Activated CD8-positive, alpha-beta memory T cell treated with anti-CD3 and anti-CD28 coated beads for 48 hours (primary cell): ENCODE measurements at regions not wholly inside any gene's neighbourhood (a gene's known extent, or its start where the extent isn't known, plus 50 kb on each side); places are given as distances from the start of the nearest gene placed in this dataset.
"Not testable (repeated sequence)": the region's sequence is repeated elsewhere in the genome, so short reads cannot be mapped to it uniquely, and the experiment has no call there.

ENCODE experiments used
- DNase-seq, 3 experiments: peaks; one replicate each; pipeline ENCODE4 v3.0.0-alpha.2; 2020; ENCODE audit warnings: low read depth in 2 of 3, low spot score in 2 of 3

DNA sequence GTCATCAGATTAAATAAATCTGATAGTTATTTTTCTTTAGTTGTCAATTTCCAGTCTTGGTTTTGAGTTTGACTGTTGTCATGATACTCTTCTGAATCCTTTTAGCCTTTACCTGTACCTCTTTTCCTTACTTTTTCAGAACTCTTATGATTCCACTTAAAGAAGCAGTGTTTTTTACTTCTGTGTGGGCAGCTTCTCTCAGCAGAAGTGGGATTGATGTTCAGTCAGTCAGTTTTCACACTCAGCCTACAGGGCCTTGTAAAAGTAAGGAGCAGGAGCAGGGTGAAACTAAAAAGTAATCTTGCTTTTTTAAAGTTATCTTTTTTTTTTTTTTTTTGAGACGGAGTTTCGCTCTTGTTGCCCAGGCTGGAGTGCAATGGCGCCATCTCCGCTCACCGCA is 75.1 kb downstream of the HAUS1 start:
- no peak for DNase-seq

DNA sequence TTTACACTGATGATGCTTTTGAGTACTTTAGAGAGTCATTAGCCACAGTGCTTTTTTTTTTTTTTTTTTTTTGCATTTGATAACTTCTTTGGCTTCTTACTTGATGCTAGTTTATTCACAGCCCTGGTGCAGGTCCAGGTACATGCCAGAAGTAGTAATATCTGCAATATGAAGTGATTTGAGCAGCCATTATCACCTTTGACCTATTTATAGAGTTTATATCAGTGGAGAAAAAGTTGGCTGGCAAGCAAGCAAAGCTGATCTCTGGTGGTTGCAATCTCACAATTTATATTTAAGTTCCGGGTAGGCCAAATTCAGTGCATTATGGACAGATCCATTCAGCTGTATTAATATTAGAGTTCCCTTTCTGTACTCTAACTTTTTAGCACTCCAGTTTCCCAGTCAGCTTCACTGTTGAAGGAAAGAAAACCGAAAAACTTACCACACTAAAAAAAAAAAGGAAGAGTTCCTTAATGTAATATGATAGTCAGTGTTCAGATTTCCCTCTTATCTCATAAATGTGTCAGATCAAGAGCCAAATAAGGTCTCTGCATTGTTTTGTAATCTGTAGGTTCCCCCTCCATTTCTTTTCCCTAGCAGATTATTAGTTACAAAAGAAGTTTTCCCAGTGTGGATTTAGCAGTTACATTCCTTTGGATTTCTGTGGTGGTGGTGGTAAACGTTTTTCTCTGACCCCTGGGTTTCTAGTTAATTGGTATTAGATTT is 78.6 kb downstream of the HAUS1 start:
- no peak for DNase-seq

DNA sequence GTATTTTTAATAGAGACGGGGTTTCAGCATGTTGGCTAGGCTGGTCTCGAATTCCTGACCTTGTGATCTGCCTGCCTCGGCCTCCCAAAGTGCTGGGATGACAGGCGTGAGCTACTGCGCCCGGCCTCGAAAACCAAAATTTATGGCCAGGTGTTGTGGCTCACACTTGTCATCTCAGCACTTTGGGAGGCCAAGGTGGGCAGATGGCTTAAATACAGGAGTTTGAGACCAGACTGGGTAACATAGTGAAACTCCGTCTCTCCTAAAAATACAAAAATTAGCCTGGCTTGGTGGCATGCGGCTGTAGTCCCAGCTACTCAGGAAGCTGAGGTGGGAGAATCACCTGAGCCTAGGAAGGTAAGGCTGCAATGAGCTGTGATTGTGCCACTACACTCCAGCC is 80.1 kb downstream of the HAUS1 start:
- not testable (repeated sequence) for DNase-seq

DNA sequence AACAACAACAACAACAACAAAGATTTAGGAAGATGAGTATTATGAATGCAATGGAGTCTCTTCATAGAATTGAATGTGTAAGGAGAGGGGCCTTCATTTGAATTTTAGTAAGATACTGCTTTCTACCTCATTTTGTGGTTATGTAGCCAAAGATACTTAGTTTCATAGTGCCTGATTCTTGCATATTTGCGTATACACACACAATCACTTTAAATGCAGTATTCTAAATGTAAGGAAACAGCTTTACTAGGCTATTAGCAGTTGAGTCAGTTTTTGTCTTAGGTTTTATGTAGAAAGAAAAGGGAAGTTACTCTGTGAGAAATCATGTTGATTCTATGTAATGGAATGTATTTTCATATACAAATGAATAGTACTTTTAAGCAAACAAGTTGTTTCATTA is 80.5 kb downstream of the HAUS1 start:
- DNase-seq: no peak

DNA sequence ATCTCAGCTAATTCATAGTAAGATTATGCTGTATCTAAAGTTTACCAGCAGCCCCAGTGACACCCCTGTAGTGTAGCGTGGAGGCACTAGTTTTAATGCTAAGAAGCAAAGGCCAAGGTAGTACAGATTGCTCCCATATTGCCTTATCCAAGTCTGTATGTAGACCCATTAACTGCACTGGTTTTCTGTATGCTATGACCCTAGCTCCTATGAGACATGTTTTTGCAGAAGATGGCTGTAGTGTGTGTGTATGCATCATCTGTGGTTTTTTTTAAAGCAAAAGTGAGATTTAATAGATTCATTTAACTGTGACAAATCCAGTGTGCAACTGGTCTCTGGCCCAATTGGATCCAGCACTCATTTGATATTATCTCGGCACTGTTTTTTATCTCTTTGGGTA is 86.5 kb downstream of the HAUS1 start:
- DNase-seq: no peak

DNA sequence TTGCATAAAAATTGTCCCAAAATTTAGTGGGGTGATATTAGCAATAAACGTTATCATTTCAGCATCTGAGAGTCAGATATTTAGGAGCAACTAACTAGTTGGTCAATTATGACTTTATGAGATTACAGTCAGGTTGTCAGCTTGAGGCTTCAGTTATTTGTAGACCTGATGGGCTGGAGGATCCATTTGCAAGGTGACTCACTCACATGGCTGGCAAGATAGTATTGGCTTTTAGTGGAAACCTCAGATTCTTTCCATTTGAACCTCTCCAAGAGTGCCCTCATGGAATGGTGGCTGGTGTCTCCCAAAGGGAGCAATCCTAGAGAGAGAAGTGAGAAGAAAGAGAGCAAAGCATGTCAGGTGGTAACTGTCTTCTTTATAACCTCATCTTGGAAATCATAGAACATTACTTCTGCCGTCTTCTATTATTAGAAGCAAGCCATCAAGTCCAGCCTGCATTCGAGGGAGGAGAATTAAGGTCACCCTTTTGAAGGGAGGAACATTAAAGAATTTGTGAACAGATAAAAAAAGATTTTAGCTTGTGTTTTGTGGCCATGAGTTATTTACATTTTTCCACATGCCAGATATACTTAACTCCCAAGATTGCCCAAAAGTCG is 92.5 kb downstream of the HAUS1 start:
- no peak for DNase-seq

DNA sequence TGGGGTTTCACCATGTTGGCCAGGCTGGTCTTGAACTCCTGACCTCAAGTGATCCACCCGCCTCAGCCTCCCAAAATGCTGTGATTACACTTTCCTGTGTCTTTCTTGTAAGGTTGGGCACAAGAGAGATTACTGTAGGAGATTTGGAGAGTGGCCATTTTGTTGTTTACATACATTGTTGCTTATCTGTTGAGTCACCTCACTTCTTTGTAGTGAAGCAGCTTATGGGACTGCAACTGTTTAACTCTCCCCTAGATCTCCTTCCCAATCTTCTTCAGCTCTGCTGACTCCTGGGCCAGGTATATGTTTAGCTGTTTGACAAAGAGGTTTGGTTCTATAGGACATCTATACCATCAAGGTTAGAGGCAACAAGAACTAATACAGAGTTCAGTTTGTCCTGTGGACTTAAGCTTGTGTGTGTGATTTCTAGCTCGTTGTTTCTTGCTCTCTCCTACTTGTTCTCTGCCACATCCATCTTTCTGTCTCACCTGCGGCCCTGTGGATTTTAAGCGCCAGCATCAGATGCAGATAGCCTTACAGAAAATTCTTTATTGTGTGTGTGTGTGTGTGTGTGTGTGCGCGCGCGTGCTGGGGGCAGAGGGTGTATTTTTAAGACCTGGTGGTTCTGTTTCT is 95.4 kb downstream of the HAUS1 start:
- DNase-seq: no peak

DNA sequence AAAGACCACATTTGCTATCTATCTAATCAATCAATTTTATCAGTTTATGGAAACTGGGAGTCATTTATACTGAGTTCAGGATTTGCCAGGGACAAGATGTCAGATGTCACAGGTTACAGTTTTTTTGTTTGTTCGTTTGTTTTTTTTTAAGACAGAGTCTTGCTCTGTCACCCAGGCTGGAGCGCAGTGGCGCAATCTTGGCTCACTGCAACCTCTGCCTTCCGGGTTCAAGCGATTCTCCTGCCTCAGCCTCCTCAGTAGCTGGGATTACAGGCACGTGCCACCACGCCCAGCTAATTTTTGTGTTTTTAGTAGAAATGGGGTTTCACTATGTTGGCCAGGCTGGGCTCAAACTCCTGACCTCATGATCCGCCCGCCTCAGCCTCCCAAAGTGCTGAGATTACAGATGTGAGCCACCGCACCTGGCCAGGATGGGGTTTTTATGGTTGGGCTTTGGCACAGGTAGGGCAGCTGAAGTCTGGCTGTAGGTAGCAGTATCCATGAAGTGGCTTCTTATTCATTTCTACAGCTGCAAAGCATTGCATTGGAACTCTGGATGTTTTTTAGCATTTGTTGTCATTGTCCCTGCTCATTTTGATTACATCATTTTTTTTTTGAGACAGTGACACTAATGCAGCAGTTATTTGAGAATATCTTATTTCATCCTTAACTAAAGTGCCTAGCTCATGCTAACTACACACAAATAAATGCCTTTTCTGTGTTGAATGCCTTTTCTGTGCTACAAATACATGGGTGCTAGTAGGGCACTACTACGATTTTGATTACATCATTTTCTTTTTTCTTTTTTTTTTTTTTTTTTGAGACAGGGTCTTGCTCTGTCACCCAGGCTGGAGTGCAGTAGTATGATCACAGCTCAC is 96.2 kb downstream of the HAUS1 start:
- DNase-seq: not testable (repeated sequence)

DNA sequence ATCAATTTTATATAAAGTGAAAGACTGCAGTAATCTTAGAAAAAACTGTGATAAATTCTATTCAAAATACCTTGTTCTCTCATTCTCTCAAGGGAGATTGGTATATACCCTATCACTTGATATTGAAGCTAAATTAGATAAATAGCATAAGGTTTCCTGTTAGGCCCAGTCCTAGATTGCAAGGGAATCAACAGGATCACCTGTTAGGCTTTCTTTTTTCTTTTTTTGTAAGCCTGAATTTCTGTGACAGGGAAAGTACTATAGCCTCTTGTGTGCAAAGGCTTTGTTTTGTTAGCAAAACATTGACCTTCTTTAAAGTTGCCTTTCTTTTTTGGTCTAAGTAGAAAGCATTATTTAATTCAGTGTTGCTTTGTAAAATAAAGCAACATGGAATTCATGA is 100.0 kb downstream of the HAUS1 start:
- DNase-seq: no peak

DNA sequence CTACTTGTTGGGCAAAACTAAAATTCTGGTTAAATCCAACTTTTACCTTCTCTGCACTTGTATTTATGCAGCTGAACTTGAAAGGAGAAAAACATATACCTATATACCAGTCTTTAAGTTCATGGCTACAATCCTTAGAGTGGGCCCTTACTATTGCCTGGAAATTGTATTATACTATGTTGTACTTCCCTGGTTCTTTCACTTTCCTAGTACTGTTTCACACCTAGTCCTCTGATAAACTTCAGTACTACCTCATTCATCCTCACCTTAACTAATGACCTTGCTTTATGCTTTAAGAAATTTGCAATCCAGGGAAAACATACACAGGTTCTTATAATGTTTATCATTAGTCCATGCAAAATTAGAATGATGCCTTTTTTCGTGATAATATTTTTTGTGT is 103.8 kb downstream of the HAUS1 start:
- DNase-seq: no peak

DNA sequence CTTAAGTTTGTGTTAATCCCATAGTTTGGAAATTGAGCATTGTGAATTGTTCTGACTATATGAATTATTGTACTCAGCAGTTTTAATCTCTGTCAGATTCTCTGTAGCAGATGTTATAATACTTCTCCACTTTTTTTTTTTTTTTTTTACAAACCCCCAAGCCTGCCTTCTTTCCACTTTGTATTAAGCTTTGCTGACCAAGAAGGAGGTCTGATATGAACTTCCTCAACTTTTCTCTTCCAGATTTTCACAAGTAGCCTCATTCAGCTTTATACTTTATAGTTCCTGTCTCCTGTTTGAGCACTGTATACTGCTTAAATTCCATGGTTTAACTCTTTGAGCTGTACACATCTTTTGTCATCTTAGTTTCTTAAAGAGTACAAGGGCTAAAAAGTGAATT is 105.0 kb downstream of the HAUS1 start:
- no peak for DNase-seq

DNA sequence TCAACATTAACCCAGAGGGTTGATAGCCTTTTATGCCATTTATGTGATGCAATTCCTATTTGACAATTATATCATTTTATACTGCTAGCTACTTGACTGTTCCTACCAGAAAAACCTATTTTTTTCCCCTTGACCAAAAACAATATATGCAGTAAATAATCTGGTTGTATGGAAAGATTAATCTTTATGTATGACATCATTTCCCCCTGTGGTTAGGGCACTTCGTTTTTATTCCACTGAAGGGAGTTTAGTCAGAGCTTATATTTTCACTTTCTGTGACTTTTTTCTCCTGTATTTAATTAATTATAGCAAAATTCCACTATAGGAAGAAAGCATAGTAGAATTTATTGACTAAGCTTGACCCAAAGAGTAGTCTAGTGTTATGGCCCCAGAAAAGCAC is 107.6 kb downstream of the HAUS1 start:
- no peak for DNase-seq

DNA sequence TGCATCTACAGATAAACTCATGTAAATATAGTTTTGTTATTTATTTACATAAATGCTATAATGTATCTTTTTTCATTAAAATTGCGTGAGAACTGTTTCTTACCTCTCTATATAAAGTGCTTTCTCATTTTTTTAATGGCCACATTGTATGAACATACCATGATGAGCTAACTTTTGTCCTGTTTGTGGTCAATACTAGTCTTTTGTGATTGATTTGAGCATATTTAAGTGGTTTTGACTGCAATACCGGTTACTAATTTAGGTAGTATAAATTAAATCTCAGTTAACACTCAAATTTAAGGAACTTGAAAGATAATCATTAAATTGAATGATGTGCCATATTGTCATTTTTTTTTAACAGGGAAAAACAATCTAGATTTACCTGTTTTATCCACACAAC is 108.2 kb downstream of the HAUS1 start:
- DNase-seq: no peak

DNA sequence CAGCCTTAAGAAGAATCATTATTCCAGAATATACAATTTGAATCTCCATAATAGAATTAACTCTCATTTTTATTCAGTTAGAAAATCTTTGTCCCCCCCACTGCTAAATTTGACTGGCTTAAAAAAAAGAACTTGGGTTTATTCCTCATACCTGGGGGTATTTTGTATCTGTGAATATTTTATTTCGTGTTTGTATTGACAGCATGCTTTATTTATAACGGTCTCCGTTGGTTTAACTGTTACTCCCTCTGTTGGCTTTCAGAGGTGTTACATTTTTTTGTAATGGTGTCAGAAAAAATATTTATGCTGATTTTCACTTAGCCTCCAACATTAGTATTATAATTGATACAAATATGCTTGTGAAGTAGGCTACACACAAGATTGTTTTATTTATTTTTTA is 109.1 kb downstream of the HAUS1 start:
- no peak for DNase-seq

DNA sequence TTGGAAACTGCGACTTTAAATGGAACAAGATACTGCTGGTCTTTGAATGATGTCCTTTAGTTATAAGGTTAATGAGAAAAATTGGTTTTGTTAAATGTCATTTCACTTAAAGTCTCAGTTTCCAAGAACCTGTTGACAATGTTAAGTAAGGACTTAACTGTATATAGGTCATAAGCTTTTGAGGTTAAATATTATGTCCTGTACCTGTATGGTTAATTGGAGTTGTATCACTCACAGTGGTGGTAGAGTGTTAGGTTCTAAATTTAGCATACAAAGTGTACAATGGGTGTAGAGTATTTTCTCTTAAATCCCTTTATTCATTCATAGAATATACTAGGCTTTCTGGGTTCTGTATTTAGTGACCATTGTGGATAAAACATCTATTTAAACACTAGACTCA is 110.2 kb downstream of the HAUS1 start:
- no peak for DNase-seq

DNA sequence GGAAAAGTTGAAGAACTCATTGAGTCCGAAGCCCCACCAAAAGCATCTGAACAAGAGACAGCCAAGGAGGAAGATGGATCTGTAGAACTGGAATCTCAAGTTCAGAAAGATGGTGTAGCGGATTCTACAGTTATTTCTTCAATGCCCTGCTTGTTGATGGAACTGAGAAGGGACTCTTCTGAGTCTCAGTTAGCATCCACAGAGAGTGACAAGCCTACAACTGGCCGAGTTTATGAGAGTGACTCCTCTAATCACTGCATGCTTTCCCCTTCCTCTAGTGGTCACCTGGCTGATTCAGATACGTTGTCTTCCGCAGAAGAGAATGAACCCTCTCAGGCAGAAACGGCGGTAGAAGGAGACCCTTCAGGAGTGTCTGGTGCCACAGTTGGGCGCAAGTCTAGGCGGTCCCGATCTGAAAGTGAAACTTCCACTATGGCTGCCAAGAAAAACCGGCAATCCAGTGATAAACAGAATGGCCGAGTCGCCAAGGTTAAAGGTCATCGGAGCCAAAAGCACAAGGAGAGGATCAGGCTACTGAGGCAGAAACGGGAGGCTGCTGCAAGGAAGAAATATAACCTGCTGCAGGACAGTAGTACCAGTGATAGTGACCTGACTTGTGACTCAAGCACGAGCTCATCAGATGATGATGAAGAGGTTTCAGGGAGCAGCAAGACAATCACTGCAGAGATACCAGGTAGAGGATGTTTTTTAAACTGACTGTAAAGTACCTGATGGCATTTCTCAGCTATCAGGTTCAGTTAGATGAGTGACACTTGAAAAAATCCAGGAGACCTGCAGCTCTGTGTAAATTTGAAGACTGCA is 111.9 kb downstream of the HAUS1 start:
- no peak for DNase-seq

DNA sequence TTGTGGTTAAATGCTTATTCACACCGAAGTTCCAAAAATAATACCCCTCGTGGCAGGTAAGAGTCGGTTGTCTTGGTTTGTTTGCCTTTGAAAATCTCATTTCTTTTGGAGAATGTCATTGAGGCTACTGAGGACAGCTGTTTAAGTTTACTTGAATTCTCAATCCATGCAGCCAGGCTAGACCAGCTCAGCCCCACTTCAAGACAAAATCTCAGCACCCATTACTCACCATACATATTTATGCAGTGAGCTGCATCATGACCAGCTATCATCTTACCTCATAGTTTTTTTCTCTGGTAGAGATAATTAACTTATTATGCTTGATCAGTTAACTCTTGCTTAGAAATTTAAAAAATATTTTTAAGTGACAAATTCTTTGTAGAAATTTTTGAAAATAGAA is 115.9 kb downstream of the HAUS1 start:
- no peak for DNase-seq

DNA sequence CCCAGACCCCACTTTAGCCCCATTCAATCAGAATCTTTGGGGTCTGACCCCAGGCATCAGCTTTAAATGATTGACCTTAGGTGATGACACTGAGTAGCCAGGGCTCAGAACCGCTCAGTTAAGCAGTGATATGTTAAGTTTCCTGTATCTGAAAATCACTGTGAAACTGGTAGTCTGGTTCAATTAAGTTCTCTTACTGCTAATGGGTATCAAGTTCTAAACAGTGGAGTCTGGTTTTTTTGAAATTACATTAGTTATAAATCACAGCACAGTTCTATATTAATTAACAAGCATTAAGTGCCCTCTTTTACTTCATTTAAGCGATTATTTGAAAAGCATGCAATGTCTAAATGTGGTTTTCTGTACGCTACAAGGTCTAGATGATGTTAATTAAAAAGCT is 117.9 kb downstream of the HAUS1 start:
- DNase-seq: no peak

DNA sequence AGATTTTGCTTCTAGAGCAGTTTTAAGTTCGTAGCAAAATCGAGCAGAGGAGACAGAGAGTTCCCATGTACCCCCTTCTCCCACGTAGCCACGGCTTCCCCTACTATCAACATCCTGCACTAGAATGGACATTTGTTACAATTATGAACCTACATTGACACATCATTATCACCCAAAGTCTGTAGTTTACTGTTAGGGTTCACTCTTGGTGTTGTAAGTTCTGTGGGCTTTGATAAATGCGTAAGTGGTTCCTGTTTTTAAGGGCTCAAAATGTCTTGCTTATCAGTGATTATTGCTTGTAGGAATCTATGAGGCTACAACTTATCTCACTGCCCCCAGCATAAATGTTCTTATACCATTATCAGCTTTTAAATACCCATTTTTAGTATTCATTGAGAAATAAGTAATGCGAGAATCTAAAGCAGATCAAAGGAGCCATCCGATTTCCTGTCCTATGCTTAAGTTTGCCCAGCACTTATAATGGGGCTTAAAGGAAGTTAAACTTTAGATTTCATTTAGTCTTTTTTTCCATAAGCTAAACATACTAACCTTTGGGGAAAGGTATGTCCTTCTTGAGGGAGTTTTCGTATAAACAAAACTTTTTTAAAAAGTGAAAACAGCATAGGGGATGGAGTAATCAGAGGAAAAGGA is 118.7 kb downstream of the HAUS1 start:
- DNase-seq: no peak

DNA sequence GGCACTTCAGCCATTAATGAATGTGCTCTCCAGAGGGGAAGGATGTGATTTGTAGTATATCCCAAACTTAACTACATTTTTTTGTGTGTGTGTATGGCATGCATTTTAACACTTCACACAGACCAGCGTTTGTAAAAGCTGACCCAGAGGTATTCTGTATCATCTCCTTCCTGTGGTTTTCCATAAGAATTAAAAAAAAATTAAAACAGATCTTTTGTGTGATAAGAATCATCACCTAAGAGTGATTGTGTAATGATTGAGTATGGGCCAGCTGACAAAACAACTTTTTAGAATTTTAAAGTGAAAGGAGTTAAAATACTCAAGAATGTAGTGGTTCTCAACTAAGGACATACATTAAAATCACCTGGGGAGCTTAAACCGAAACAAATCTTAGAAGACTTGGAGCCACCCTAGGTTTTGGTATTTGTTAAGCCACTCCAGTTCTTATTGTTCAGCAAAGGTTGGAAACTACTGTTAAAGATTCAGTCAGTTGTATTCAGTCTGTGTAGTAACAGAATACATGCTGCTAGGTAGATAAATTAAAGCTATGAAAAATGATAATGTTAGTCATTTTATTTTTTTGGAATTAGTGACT is 120.1 kb downstream of the HAUS1 start:
- no peak for DNase-seq
